ENCODE measurements at regions not wholly inside any gene's neighbourhood (a gene's known extent, or its start where the extent isn't known, plus 50 kb on each side); places are given as distances from the start of the nearest gene placed in this dataset.

DNA sequence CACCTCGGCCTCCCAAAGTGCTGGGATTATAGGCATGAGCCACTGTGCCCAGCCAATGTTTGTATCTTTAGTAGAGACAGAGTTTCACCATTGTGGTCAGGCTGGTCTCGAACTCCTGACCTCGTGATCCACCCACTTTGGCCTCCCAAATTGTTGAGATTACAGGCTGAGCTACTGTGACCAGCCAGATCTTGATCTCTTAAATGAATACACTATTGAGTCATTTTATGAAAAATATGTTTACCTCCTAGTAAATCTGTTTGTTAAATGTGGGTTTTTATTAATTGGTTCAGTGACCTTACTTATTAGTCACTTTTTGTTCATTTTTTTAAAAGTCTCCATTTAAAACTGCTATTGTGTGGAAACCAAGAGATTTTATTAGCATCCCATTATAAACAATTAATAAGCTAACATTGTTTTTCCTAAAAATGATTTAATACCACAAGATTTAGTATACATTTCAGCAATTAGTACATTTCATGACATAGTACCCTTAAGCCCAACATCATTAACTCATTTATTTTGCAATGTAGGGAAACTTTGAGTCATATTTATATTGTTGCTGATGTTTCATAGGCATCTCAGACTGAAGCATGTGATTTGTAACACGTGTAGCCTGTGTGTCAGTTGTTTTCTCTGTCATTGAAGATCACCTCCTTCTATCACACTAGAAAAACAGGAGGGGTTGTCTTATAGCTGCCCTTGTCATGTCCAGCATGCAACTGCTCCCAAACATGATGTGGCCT is 261.2 kb downstream of the TAF11L14 start:
- TF ChIP-seq TBL1XR1 (IDR thresholded peaks at IDR 0.05; ENCODE audit: borderline replicate concordance, low read length, partially characterized antibody): no peak
- TF ChIP-seq, protein P1, sequence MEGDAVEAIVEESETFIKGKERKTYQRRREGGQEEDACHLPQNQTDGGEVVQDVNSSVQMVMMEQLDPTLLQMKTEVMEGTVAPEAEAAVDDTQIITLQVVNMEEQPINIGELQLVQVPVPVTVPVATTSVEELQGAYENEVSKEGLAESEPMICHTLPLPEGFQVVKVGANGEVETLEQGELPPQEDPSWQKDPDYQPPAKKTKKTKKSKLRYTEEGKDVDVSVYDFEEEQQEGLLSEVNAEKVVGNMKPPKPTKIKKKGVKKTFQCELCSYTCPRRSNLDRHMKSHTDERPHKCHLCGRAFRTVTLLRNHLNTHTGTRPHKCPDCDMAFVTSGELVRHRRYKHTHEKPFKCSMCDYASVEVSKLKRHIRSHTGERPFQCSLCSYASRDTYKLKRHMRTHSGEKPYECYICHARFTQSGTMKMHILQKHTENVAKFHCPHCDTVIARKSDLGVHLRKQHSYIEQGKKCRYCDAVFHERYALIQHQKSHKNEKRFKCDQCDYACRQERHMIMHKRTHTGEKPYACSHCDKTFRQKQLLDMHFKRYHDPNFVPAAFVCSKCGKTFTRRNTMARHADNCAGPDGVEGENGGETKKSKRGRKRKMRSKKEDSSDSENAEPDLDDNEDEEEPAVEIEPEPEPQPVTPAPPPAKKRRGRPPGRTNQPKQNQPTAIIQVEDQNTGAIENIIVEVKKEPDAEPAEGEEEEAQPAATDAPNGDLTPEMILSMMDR (CRISPR knock-in tag; IDR thresholded peaks at IDR 0.05): no peak
- no peak for TF ChIP-seq CREB1 (IDR thresholded peaks at IDR 0.05)
- no peak for TF ChIP-seq CREB1 (CRISPR knock-in tag; IDR thresholded peaks at IDR 0.05)
- TF ChIP-seq, protein P2, sequence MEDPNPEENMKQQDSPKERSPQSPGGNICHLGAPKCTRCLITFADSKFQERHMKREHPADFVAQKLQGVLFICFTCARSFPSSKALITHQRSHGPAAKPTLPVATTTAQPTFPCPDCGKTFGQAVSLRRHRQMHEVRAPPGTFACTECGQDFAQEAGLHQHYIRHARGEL (CRISPR knock-in tag; IDR thresholded peaks at IDR 0.05): no peak
- TF ChIP-seq KLF16 (CRISPR knock-in tag; IDR thresholded peaks at IDR 0.05): no peak
- TF ChIP-seq POLR2A (IDR thresholded peaks at IDR 0.05; ENCODE audit: insufficient read depth in 1 of 2, low read depth in 2 of 2, low read length in 2 of 2): no peak
- no peak for TF ChIP-seq POLR2AphosphoS5 (IDR thresholded peaks at IDR 0.05; ENCODE audit: low read depth, low read length)

Measured in HepG2 (cell line).